GM19397 (cell line): ENCODE measurements at regions not wholly inside any gene's neighbourhood (a gene's known extent, or its start where the extent isn't known, plus 50 kb on each side); places are given as distances from the start of the nearest gene placed in this dataset.

Source experiments
- ATAC-seq: cut with Tn5 transposase; IDR thresholded peaks from one replicate; pipeline ENCODE4 v1.9.1; 2021; ENCODE audit warnings: mild to moderate bottlenecking, moderate library complexity; ENCODE audit not compliant: unreplicated experiment

GRCh38 chr6:155747491-155747890, 291.9 kb upstream of the NOX3 start:
- no peak for ATAC-seq

- no peak for ATAC-seq
Measured at GRCh38 chr6:155740781-155741399, 285.3 kb upstream of the NOX3 start.

GRCh38 chr6:155738602-155739105, 283.0 kb upstream of the NOX3 start:
- no peak for ATAC-seq

- no peak for ATAC-seq
Measured at GRCh38 chr6:155717374-155717773, 261.7 kb upstream of the NOX3 start.

- ATAC-seq: no peak
Measured at GRCh38 chr6:155710704-155711103, 255.1 kb upstream of the NOX3 start.

GRCh38 chr6:155709262-155709661, 253.6 kb upstream of the NOX3 start:
- ATAC-seq: no peak

- ATAC-seq: no peak
Measured at GRCh38 chr6:155708100-155708499, 252.5 kb upstream of the NOX3 start.

GRCh38 chr6:155706806-155707205, 251.2 kb upstream of the NOX3 start:
- ATAC-seq: no peak

GRCh38 chr6:155706341-155706740, 250.7 kb upstream of the NOX3 start:
- no peak for ATAC-seq

GRCh38 chr6:155701342-155701741, 245.7 kb upstream of the NOX3 start:
- ATAC-seq: no peak

GRCh38 chr6:155695495-155695894, 239.9 kb upstream of the NOX3 start:
- ATAC-seq: no peak

GRCh38 chr6:155694419-155694790, 238.8 kb upstream of the NOX3 start:
- no peak for ATAC-seq

GRCh38 chr6:155693573-155694418, 238.2 kb upstream of the NOX3 start:
- no peak for ATAC-seq

- ATAC-seq: no peak
Measured at GRCh38 chr6:155690820-155691219, 235.2 kb upstream of the NOX3 start.

GRCh38 chr6:155687645-155688044, 232.0 kb upstream of the NOX3 start:
- ATAC-seq: no peak

GRCh38 chr6:155684416-155685196, 229.0 kb upstream of the NOX3 start:
- ATAC-seq: no peak

- ATAC-seq: no peak
Measured at GRCh38 chr6:155678361-155678760, 222.7 kb upstream of the NOX3 start.

GRCh38 chr6:155676346-155676745, 220.7 kb upstream of the NOX3 start:
- no peak for ATAC-seq

GRCh38 chr6:155670655-155671054, 215.0 kb upstream of the NOX3 start:
- no peak for ATAC-seq

- ATAC-seq: no peak
Measured at GRCh38 chr6:155660251-155660977, 204.8 kb upstream of the NOX3 start.

GRCh38 chr6:155656024-155656423, 200.4 kb upstream of the NOX3 start:
- ATAC-seq: no peak
